ENCODE measurements at regions not wholly inside any gene's neighbourhood (a gene's known extent, or its start where the extent isn't known, plus 50 kb on each side); places are given as distances from the start of the nearest gene placed in this dataset.
A peak's percentile ranks its signal among the peaks of the same experiment; 100 is the strongest.

- Mint-ChIP-seq H3K36me3 (ENCODE audit: low read depth) (peaks cover 10% of the 10 kb centered on the region; the same call in 2 of the 3 replicates), H3K4me3 (no peak overlapping the region; the same call in 2 of the 3 replicates), H3K27ac (no peak overlapping the region), H3K27me3 (ENCODE audit: insufficient read depth, low read depth, poor library complexity) (peaks cover 10% of the 10 kb centered on the region), H3K9me3 (peaks cover 7% of the 10 kb centered on the region), H3K4me1 (peaks cover 30% of the 10 kb centered on the region)
- ATAC-seq (no peak), DNase-seq (ENCODE audit: low spot score) (no peak)
- 0 out of 2 replicates have a peak, but pooled peaks cover 3% of the 10 kb centered on the region for H3K9me2 ChIP-seq (ENCODE audit: insufficient read depth)
- 0 out of 2 replicates have a peak, but pooled peaks cover 3% of the 10 kb centered on the region for H3F3A ChIP-seq (replicated peaks; ENCODE audit: low read depth)
- H3K4me2 ChIP-seq: 0 out of 2 replicates have a peak overlapping the region, but pooled peaks have one; percentile 97
- no peak overlapping the region for H2AFZ ChIP-seq
- H3K79me2 ChIP-seq (replicated peaks; ENCODE audit: insufficient read depth): 0 out of 2 replicates have a peak, but pooled peaks cover 3% of the 10 kb centered on the region
- no peak overlapping the region for H3K4me3 ChIP-seq
- H3K27ac ChIP-seq (ENCODE audit: low read depth): no peak overlapping the region
- TF ChIP-seq POLR2AphosphoS5 (IDR thresholded peaks at IDR 0.05; ENCODE audit: low read depth) (no peak), ZNF114 (CRISPR knock-in tag; IDR thresholded peaks at IDR 0.05) (no peak), CREB1 (CRISPR knock-in tag; IDR thresholded peaks at IDR 0.05; ENCODE audit: low read depth) (no peak), EZH2phosphoT487 (IDR thresholded peaks at IDR 0.05; ENCODE audit: unreplicated experiment) (no peak), ZNF331 (CRISPR knock-in tag; IDR thresholded peaks at IDR 0.05; ENCODE audit: low read depth) (no peak), EZH2 (IDR thresholded peaks at IDR 0.05; ENCODE audit: low read depth, unreplicated experiment) (no peak), CTCF (conservative IDR thresholded peaks at IDR 0.05; ENCODE audit: low read depth in 2 of 2) (no peak), STAT1 (IDR thresholded peaks at IDR 0.05; ENCODE audit: unreplicated experiment) (no peak), ETS1 (IDR thresholded peaks at IDR 0.05) (no peak), NANOG (IDR thresholded peaks at IDR 0.05; ENCODE audit: borderline replicate concordance) (no peak), JUNB (IDR thresholded peaks at IDR 0.05; ENCODE audit: unreplicated experiment) (no peak)
- TF ChIP-seq, protein P1, sequence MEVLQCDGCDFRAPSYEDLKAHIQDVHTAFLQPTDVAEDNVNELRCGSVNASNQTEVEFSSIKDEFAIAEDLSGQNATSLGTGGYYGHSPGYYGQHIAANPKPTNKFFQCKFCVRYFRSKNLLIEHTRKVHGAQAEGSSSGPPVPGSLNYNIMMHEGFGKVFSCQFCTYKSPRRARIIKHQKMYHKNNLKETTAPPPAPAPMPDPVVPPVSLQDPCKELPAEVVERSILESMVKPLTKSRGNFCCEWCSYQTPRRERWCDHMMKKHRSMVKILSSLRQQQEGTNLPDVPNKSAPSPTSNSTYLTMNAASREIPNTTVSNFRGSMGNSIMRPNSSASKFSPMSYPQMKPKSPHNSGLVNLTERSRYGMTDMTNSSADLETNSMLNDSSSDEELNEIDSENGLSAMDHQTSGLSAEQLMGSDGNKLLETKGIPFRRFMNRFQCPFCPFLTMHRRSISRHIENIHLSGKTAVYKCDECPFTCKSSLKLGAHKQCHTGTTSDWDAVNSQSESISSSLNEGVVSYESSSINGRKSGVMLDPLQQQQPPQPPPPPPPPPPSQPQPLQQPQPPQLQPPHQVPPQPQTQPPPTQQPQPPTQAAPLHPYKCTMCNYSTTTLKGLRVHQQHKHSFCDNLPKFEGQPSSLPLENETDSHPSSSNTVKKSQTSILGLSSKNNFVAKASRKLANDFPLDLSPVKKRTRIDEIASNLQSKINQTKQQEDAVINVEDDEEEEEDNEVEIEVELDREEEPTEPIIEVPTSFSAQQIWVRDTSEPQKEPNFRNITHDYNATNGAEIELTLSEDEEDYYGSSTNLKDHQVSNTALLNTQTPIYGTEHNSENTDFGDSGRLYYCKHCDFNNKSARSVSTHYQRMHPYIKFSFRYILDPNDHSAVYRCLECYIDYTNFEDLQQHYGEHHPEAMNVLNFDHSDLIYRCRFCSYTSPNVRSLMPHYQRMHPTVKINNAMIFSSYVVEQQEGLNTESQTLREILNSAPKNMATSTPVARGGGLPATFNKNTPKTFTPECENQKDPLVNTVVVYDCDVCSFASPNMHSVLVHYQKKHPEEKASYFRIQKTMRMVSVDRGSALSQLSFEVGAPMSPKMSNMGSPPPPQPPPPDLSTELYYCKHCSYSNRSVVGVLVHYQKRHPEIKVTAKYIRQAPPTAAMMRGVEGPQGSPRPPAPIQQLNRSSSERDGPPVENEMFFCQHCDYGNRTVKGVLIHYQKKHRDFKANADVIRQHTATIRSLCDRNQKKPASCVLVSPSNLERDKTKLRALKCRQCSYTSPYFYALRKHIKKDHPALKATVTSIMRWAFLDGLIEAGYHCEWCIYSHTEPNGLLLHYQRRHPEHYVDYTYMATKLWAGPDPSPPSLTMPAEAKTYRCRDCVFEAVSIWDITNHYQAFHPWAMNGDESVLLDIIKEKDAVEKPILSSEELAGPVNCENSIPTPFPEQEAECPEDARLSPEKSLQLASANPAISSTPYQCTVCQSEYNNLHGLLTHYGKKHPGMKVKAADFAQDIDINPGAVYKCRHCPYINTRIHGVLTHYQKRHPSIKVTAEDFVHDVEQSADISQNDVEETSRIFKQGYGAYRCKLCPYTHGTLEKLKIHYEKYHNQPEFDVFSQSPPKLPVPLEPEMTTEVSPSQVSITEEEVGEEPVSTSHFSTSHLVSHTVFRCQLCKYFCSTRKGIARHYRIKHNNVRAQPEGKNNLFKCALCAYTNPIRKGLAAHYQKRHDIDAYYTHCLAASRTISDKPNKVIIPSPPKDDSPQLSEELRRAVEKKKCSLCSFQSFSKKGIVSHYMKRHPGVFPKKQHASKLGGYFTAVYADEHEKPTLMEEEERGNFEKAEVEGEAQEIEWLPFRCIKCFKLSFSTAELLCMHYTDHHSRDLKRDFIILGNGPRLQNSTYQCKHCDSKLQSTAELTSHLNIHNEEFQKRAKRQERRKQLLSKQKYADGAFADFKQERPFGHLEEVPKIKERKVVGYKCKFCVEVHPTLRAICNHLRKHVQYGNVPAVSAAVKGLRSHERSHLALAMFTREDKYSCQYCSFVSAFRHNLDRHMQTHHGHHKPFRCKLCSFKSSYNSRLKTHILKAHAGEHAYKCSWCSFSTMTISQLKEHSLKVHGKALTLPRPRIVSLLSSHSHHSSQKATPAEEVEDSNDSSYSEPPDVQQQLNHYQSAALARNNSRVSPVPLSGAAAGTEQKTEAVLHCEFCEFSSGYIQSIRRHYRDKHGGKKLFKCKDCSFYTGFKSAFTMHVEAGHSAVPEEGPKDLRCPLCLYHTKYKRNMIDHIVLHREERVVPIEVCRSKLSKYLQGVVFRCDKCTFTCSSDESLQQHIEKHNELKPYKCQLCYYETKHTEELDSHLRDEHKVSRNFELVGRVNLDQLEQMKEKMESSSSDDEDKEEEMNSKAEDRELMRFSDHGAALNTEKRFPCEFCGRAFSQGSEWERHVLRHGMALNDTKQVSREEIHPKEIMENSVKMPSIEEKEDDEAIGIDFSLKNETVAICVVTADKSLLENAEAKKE (CRISPR knock-in tag; IDR thresholded peaks at IDR 0.05): no peak
- TF ChIP-seq, protein P2, sequence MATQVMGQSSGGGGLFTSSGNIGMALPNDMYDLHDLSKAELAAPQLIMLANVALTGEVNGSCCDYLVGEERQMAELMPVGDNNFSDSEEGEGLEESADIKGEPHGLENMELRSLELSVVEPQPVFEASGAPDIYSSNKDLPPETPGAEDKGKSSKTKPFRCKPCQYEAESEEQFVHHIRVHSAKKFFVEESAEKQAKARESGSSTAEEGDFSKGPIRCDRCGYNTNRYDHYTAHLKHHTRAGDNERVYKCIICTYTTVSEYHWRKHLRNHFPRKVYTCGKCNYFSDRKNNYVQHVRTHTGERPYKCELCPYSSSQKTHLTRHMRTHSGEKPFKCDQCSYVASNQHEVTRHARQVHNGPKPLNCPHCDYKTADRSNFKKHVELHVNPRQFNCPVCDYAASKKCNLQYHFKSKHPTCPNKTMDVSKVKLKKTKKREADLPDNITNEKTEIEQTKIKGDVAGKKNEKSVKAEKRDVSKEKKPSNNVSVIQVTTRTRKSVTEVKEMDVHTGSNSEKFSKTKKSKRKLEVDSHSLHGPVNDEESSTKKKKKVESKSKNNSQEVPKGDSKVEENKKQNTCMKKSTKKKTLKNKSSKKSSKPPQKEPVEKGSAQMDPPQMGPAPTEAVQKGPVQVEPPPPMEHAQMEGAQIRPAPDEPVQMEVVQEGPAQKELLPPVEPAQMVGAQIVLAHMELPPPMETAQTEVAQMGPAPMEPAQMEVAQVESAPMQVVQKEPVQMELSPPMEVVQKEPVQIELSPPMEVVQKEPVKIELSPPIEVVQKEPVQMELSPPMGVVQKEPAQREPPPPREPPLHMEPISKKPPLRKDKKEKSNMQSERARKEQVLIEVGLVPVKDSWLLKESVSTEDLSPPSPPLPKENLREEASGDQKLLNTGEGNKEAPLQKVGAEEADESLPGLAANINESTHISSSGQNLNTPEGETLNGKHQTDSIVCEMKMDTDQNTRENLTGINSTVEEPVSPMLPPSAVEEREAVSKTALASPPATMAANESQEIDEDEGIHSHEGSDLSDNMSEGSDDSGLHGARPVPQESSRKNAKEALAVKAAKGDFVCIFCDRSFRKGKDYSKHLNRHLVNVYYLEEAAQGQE (IDR thresholded peaks at IDR 0.05; ENCODE audit: unreplicated experiment): no peak
- H3K36me3 ChIP-seq (ENCODE audit: insufficient read depth): no peaks in the 10 kb centered on the region
- H3K4me1 ChIP-seq (ENCODE audit: insufficient read depth): peaks cover 29% of the 10 kb centered on the region
- H3K27me3 ChIP-seq (ENCODE audit: insufficient read depth): peaks cover 10% of the 10 kb centered on the region; the same call in 1 of the 2 replicates
- peaks cover 8% of the 10 kb centered on the region for H4K20me1 ChIP-seq (replicated peaks; ENCODE audit: insufficient read depth)
Measured at GRCh38 chr3:159761369-159761768, 227.3 kb upstream of the IL12A start.
